ENCODE measurements at regions not wholly inside any gene's neighbourhood (a gene's known extent, or its start where the extent isn't known, plus 50 kb on each side); places are given as distances from the start of the nearest gene placed in this dataset.

DNA sequence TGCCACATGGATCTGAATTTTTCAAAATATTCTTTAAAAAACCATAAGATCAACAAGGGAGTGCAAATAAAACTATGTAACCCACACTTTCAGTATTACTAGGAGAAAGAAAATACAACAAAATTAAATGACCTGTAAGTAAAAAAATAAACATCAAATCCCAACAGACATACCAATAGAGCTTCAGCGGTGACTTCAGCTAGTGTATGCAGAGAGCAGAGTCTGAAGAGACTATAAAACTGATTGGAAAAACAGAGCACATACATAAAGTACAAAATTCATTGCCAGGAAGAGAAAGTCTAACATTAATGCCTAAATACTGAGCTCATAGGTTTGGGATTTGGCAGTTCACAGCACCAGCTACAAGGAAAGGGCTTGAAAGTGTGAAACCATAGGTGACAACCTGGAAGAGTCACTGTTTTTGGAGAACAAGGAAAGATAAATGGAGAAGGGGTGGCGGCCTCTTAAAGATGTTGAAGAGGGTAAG, 291.1 kb downstream of the LMO7 start:
- TF ChIP-seq POLR2AphosphoS5 (IDR thresholded peaks at IDR 0.05; ENCODE audit: low read depth) = no peak
- TF ChIP-seq, protein P1, sequence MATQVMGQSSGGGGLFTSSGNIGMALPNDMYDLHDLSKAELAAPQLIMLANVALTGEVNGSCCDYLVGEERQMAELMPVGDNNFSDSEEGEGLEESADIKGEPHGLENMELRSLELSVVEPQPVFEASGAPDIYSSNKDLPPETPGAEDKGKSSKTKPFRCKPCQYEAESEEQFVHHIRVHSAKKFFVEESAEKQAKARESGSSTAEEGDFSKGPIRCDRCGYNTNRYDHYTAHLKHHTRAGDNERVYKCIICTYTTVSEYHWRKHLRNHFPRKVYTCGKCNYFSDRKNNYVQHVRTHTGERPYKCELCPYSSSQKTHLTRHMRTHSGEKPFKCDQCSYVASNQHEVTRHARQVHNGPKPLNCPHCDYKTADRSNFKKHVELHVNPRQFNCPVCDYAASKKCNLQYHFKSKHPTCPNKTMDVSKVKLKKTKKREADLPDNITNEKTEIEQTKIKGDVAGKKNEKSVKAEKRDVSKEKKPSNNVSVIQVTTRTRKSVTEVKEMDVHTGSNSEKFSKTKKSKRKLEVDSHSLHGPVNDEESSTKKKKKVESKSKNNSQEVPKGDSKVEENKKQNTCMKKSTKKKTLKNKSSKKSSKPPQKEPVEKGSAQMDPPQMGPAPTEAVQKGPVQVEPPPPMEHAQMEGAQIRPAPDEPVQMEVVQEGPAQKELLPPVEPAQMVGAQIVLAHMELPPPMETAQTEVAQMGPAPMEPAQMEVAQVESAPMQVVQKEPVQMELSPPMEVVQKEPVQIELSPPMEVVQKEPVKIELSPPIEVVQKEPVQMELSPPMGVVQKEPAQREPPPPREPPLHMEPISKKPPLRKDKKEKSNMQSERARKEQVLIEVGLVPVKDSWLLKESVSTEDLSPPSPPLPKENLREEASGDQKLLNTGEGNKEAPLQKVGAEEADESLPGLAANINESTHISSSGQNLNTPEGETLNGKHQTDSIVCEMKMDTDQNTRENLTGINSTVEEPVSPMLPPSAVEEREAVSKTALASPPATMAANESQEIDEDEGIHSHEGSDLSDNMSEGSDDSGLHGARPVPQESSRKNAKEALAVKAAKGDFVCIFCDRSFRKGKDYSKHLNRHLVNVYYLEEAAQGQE (IDR thresholded peaks at IDR 0.05; ENCODE audit: insufficient replicate concordance, low read depth) = no peak
- Histone ChIP-seq H3K27ac (replicated peaks) (no peak overlapping the region), H3K4me3 (replicated peaks; ENCODE audit: insufficient read depth, low read length) (no peak overlapping the region), H3K27me3 (ENCODE audit: insufficient read depth, poor library complexity, severe bottlenecking) (no peaks in the 10 kb centered on the region)
- no peak for DNase-seq (ENCODE audit: low read depth in 1 of 2, low spot score in 1 of 2)

DNA sequence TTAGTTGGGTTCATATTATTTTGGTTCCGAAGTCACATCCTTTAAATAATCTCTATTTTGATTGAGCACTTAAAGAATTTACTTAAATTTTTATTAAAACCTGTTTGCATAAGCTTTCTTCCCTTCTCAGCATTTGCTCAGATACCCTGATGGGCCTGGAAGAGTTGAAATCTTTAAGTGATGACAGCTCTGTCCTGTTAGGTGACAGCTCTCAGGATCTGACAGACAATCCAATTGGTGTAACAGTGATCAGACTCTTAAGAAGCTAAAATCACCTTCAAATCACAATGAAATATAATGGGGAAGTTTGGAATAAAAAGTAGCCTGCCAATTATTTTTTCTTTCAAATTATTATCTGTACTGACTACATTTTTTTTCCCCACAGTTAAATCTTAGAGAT, 284.4 kb downstream of the LMO7 start:
- H3K27me3 ChIP-seq (ENCODE audit: insufficient read depth, poor library complexity, severe bottlenecking) = no peaks in the 10 kb centered on the region
- H3K27ac ChIP-seq (replicated peaks) = no peak overlapping the region
- TF ChIP-seq, protein P2, sequence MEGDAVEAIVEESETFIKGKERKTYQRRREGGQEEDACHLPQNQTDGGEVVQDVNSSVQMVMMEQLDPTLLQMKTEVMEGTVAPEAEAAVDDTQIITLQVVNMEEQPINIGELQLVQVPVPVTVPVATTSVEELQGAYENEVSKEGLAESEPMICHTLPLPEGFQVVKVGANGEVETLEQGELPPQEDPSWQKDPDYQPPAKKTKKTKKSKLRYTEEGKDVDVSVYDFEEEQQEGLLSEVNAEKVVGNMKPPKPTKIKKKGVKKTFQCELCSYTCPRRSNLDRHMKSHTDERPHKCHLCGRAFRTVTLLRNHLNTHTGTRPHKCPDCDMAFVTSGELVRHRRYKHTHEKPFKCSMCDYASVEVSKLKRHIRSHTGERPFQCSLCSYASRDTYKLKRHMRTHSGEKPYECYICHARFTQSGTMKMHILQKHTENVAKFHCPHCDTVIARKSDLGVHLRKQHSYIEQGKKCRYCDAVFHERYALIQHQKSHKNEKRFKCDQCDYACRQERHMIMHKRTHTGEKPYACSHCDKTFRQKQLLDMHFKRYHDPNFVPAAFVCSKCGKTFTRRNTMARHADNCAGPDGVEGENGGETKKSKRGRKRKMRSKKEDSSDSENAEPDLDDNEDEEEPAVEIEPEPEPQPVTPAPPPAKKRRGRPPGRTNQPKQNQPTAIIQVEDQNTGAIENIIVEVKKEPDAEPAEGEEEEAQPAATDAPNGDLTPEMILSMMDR (IDR thresholded peaks at IDR 0.05; ENCODE audit: insufficient read depth, low read length) = no peak
- TF ChIP-seq GABPA (IDR thresholded peaks at IDR 0.05; ENCODE audit: low read depth) (no peak), POLR2AphosphoS5 (IDR thresholded peaks at IDR 0.05; ENCODE audit: low read depth) (no peak), SPI1 (IDR thresholded peaks at IDR 0.05; ENCODE audit: borderline replicate concordance, low read depth) (no peak)
- TF ChIP-seq, protein P1 (IDR thresholded peaks at IDR 0.05; ENCODE audit: insufficient replicate concordance, low read depth) = no peak
- DNase-seq (ENCODE audit: low read depth in 1 of 2, low spot score in 1 of 2) = no peak
- H3K4me3 ChIP-seq (replicated peaks; ENCODE audit: insufficient read depth, low read length) = no peak overlapping the region

DNA sequence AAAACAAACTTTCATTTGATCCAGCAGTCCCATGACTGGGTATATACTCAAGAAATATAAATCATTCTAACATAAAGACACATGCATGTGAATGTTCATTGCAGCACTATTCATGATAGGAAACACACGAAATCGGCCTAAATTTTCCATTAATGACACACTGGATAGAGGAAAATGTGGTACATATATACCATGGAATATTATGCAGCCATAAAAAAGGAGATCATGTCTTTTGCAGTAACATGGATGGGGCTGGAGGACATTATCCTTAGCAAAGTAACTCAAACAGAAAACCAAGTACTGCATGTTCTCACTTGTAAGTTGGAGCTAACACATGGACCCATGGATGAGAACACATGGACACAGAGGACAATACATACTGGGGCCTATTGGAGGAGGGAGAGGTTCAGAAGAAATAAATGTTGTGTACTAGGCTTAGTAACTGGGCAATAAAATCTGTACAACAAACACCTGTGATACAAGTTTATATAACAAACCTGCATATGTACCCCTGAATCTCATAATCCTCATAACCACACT, 283.6 kb downstream of the LMO7 start:
- Histone ChIP-seq H3K4me3 (replicated peaks; ENCODE audit: insufficient read depth, low read length) (no peak overlapping the region), H3K27me3 (ENCODE audit: insufficient read depth, poor library complexity, severe bottlenecking) (no peaks in the 10 kb centered on the region), H3K27ac (replicated peaks) (no peak overlapping the region)
- DNase-seq (ENCODE audit: low read depth in 1 of 2, low spot score in 1 of 2) = no peak
- no peak for TF ChIP-seq GABPA (IDR thresholded peaks at IDR 0.05; ENCODE audit: low read depth)
- no peak for TF ChIP-seq SPI1 (IDR thresholded peaks at IDR 0.05; ENCODE audit: borderline replicate concordance, low read depth)
- TF ChIP-seq, protein P1 (IDR thresholded peaks at IDR 0.05; ENCODE audit: insufficient replicate concordance, low read depth) = no peak
- no peak for TF ChIP-seq POLR2AphosphoS5 (IDR thresholded peaks at IDR 0.05; ENCODE audit: low read depth)
- TF ChIP-seq, protein P2 (IDR thresholded peaks at IDR 0.05; ENCODE audit: insufficient read depth, low read length) = no peak
